ENCODE measurements at regions not wholly inside any gene's neighbourhood (a gene's known extent, or its start where the extent isn't known, plus 50 kb on each side); places are given as distances from the start of the nearest gene placed in this dataset.
"Not testable (repeated sequence)": the region's sequence is repeated elsewhere in the genome, so short reads cannot be mapped to it uniquely, and the experiment has no call there.

DNA sequence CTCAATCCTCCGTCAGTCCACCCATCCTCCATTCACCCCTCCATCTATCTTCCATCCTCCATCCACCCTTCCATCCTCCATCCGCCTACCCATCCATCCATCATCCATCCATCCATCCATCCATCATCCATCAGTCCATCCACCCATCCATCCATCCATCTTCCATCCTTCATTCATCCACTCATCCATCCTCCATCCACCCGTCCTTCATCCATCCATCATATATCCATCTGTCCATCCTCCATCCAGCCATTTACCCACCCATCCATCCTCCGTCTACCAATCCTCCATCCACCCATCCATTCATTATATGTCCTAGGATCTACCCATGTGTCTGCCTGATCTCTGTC, 179.1 kb downstream of the TMEM121 start:
- TF ChIP-seq, protein P1, sequence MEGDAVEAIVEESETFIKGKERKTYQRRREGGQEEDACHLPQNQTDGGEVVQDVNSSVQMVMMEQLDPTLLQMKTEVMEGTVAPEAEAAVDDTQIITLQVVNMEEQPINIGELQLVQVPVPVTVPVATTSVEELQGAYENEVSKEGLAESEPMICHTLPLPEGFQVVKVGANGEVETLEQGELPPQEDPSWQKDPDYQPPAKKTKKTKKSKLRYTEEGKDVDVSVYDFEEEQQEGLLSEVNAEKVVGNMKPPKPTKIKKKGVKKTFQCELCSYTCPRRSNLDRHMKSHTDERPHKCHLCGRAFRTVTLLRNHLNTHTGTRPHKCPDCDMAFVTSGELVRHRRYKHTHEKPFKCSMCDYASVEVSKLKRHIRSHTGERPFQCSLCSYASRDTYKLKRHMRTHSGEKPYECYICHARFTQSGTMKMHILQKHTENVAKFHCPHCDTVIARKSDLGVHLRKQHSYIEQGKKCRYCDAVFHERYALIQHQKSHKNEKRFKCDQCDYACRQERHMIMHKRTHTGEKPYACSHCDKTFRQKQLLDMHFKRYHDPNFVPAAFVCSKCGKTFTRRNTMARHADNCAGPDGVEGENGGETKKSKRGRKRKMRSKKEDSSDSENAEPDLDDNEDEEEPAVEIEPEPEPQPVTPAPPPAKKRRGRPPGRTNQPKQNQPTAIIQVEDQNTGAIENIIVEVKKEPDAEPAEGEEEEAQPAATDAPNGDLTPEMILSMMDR (IDR thresholded peaks at IDR 0.05; ENCODE audit: low read depth, low read length): not testable (repeated sequence)
- TF ChIP-seq POLR2A (IDR thresholded peaks at IDR 0.05; ENCODE audit: extremely low read depth, insufficient read length): not testable (repeated sequence)

Data from NB4 (cell line).